ENCODE measurements at regions not wholly inside any gene's neighbourhood (a gene's known extent, or its start where the extent isn't known, plus 50 kb on each side); places are given as distances from the start of the nearest gene placed in this dataset.

GRCh38 chr3:1824359-1824758, 274.3 kb upstream of the CNTN4 start:
- peak; percentile 54 for FAIRE-seq
- no peak for TF ChIP-seq CTCF (IDR thresholded peaks at IDR 0.05)
- H3K27ac ChIP-seq: no peak overlapping the region
- WGBS, 2 donors: 32 to 38% methylated on average over 1 of the region's 1 CpG
- intact Hi-C loops (cut with DNase I): no loop called here
- H3K36me3 ChIP-seq: no peaks in the 10 kb centered on the region
- no peak for DNase-seq
- no peaks in the 10 kb centered on the region for H3K9me3 ChIP-seq
- peaks cover 0 to 15% (median 10%) of the 10 kb centered on the region in 3 donors for H3K4me1 ChIP-seq
- ATAC-seq: peak; percentile 73 to 91 (median 86)
- H3K4me3 ChIP-seq: no peak overlapping the region
- H3K27me3 ChIP-seq: no peaks in the 10 kb centered on the region

- DNase-seq (no peak), ATAC-seq (no peak), FAIRE-seq (no peak)
- H3K4me1 ChIP-seq: peaks cover 0 to 13% (median 6%) of the 10 kb centered on the region in 3 donors
- WGBS, 2 donors: 93 to 94% methylated on average over 1 of the region's 1 CpG
- no peak for TF ChIP-seq CTCF (IDR thresholded peaks at IDR 0.05)
- no peaks in the 10 kb centered on the region for H3K36me3 ChIP-seq
- no peak overlapping the region for H3K4me3 ChIP-seq
- H3K27me3 ChIP-seq: no peaks in the 10 kb centered on the region
- intact Hi-C loops (cut with DNase I): no loop called here
- no peaks in the 10 kb centered on the region for H3K9me3 ChIP-seq
- H3K27ac ChIP-seq: no peak overlapping the region
Observed at GRCh38 chr3:1828519-1828918, 270.1 kb upstream of the CNTN4 start.

- Histone ChIP-seq H3K4me3 (no peak overlapping the region), H3K27ac (no peak overlapping the region), H3K27me3 (no peaks in the 10 kb centered on the region), H3K4me1 (no peaks in the 10 kb centered on the region), H3K36me3 (no peaks in the 10 kb centered on the region), H3K9me3 (no peaks in the 10 kb centered on the region)
- no peak for FAIRE-seq
- intact Hi-C loops (cut with DNase I): no loop called here
- WGBS, 2 donors: 19 to 32% methylated on average over 3 of the region's 3 CpGs
- ATAC-seq: no peak
- no peak for DNase-seq
- no peak for TF ChIP-seq CTCF (IDR thresholded peaks at IDR 0.05)
Observed at GRCh38 chr3:1830851-1831250, 267.8 kb upstream of the CNTN4 start.

GRCh38 chr3:1832395-1832794, 266.3 kb upstream of the CNTN4 start:
- Histone ChIP-seq H3K9me3 (no peaks in the 10 kb centered on the region), H3K27ac (no peak overlapping the region), H3K36me3 (no peaks in the 10 kb centered on the region), H3K27me3 (no peaks in the 10 kb centered on the region), H3K4me1 (no peaks in the 10 kb centered on the region), H3K4me3 (no peak overlapping the region)
- ATAC-seq (no peak), FAIRE-seq (no peak), DNase-seq (no peak)
- no peak for TF ChIP-seq CTCF (IDR thresholded peaks at IDR 0.05)
- intact Hi-C loops (cut with DNase I): no loop called here
- WGBS, 2 donors: 48 to 57% methylated on average over 3 of the region's 3 CpGs

- no peak overlapping the region for H3K4me3 ChIP-seq
- no peaks in the 10 kb centered on the region for H3K27me3 ChIP-seq
- H3K36me3 ChIP-seq: no peaks in the 10 kb centered on the region
- DNase-seq (no peak), ATAC-seq (no peak), FAIRE-seq (no peak)
- H3K9me3 ChIP-seq: no peaks in the 10 kb centered on the region
- intact Hi-C loops (cut with DNase I): no loop called here
- H3K4me1 ChIP-seq: no peaks in the 10 kb centered on the region
- TF ChIP-seq CTCF (IDR thresholded peaks at IDR 0.05): no peak
- H3K27ac ChIP-seq: no peak overlapping the region
- 56 to 61% methylated on average over 6 of the region's 6 CpGs for WGBS, 2 donors
Observed at GRCh38 chr3:1843111-1843510, 255.6 kb upstream of the CNTN4 start.
